A549 (cell line): ENCODE measurements at regions not wholly inside any gene's neighbourhood (a gene's known extent, or its start where the extent isn't known, plus 50 kb on each side); places are given as distances from the start of the nearest gene placed in this dataset.

Experiments
- TF ChIP-seq, protein P1 (sequence below): fragments of 450-650 bp; IDR thresholded peaks from 2 replicates; pipeline ENCODE4 v1.6.1; 2014; ENCODE audit warnings: antibody characterized with exemption
- TF ChIP-seq, protein P2 (sequence below): fragments of >200 bp; sonication (Bioruptor Twin); formaldehyde crosslinking; IDR thresholded peaks from 3 replicates; pipeline ENCODE4 v1.5.1; 2016

DNA sequence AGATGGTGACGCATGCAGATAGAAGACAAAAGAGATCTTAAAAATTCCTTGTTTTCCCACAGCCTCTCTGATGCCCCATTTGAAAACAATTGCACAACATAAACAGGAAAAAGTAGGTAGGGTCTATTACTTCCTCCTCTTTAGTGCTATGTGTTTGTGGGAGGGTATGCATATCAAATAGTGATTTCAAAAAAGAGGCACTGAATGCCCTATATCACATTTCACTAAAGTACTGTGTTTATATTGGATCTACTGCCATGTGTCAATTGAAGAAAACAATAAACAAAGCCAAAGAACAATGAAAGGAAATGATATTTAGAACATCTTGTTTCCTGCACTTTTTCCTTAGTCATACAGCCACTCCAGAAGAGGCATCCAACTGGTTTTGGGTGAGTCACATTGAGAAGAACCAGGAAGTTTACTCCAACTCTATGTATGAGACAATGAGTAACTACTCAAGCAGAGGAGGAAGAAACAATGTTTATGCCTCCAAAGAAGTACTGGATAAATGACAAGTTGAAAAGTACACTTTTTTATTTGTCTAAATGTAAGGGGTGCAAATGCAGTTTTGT, 583.6 kb downstream of the FBXO15 start:
- TF ChIP-seq, protein P1, sequence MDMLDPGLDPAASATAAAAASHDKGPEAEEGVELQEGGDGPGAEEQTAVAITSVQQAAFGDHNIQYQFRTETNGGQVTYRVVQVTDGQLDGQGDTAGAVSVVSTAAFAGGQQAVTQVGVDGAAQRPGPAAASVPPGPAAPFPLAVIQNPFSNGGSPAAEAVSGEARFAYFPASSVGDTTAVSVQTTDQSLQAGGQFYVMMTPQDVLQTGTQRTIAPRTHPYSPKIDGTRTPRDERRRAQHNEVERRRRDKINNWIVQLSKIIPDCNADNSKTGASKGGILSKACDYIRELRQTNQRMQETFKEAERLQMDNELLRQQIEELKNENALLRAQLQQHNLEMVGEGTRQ: no peak
- TF ChIP-seq, protein P2, sequence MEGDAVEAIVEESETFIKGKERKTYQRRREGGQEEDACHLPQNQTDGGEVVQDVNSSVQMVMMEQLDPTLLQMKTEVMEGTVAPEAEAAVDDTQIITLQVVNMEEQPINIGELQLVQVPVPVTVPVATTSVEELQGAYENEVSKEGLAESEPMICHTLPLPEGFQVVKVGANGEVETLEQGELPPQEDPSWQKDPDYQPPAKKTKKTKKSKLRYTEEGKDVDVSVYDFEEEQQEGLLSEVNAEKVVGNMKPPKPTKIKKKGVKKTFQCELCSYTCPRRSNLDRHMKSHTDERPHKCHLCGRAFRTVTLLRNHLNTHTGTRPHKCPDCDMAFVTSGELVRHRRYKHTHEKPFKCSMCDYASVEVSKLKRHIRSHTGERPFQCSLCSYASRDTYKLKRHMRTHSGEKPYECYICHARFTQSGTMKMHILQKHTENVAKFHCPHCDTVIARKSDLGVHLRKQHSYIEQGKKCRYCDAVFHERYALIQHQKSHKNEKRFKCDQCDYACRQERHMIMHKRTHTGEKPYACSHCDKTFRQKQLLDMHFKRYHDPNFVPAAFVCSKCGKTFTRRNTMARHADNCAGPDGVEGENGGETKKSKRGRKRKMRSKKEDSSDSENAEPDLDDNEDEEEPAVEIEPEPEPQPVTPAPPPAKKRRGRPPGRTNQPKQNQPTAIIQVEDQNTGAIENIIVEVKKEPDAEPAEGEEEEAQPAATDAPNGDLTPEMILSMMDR: no peak
